ENCODE measurements at regions not wholly inside any gene's neighbourhood (a gene's known extent, or its start where the extent isn't known, plus 50 kb on each side); places are given as distances from the start of the nearest gene placed in this dataset.

DNA sequence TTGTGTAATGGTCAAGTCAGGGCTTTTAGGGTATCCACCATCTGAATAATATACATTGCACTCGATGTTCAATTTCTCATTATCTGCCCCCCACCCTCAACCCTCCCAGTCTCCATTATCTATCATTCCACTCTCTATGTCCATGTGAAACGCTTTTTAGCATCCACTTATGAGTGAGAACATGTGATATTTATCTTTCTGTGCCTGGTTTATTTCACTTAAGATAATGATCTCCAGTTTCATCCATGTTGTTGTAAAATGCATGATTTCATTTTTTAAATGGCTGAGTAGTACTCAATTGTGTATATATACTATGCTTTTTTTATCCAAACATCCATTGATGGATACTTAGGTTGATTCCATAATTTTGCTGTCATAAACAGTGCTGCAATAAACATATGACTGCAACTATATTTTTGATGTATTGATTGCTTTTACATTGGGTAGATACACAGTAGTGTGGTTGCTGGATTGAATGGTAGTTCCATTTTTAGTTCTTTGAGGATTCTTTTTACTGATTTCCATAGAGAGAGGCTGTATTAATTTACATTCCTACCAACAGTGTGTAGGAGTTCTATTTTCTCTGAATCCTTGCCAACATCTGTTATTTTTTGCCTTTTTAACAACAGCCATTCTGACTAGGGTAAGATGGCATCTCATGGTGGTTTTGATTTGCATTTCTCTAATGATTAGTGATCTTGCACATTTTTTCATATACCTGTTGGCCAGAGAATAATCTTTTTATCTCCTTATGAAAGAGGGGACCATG is 332.9 kb upstream of the TGFBR2 start:
- TF ChIP-seq CTCF (IDR thresholded peaks at IDR 0.05) (no peak), POLR2AphosphoS5 (IDR thresholded peaks at IDR 0.05; ENCODE audit: low read depth, low read length) (no peak), TCF7L2 (IDR thresholded peaks at IDR 0.05; ENCODE audit: low read depth, low read length) (no peak)
- TF ChIP-seq, protein P1, sequence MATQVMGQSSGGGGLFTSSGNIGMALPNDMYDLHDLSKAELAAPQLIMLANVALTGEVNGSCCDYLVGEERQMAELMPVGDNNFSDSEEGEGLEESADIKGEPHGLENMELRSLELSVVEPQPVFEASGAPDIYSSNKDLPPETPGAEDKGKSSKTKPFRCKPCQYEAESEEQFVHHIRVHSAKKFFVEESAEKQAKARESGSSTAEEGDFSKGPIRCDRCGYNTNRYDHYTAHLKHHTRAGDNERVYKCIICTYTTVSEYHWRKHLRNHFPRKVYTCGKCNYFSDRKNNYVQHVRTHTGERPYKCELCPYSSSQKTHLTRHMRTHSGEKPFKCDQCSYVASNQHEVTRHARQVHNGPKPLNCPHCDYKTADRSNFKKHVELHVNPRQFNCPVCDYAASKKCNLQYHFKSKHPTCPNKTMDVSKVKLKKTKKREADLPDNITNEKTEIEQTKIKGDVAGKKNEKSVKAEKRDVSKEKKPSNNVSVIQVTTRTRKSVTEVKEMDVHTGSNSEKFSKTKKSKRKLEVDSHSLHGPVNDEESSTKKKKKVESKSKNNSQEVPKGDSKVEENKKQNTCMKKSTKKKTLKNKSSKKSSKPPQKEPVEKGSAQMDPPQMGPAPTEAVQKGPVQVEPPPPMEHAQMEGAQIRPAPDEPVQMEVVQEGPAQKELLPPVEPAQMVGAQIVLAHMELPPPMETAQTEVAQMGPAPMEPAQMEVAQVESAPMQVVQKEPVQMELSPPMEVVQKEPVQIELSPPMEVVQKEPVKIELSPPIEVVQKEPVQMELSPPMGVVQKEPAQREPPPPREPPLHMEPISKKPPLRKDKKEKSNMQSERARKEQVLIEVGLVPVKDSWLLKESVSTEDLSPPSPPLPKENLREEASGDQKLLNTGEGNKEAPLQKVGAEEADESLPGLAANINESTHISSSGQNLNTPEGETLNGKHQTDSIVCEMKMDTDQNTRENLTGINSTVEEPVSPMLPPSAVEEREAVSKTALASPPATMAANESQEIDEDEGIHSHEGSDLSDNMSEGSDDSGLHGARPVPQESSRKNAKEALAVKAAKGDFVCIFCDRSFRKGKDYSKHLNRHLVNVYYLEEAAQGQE (IDR thresholded peaks at IDR 0.05; ENCODE audit: insufficient read depth in 1 of 2, low read depth in 2 of 2, low read length in 1 of 2), result no peak

Data from Panc1 (cell line).